Hepatocyte (in vitro differentiated cells): ENCODE measurements at regions not wholly inside any gene's neighbourhood (a gene's known extent, or its start where the extent isn't known, plus 50 kb on each side); places are given as distances from the start of the nearest gene placed in this dataset.

Experiments
- CTCF ChIP-seq: fragments of 200-600 bp; sonication (generic); IDR thresholded peaks from 2 replicates; pipeline ENCODE4 v1.5.1; 2016; ENCODE audit warnings: antibody characterized with exemption, mild to moderate bottlenecking; ENCODE audit not compliant: poor library complexity
- EZH2 ChIP-seq: fragments of 200-600 bp; sonication (generic); IDR thresholded peaks from 2 replicates; pipeline ENCODE4 v1.6.1; 2016; ENCODE audit warnings: antibody characterized with exemption, mild to moderate bottlenecking, borderline replicate concordance

GRCh38 chr6:84977363-84977705, 212.9 kb upstream of the TBX18 start:
- TF ChIP-seq EZH2 (no peak), CTCF (no peak)
